ENCODE measurements at regions not wholly inside any gene's neighbourhood (a gene's known extent, or its start where the extent isn't known, plus 50 kb on each side); places are given as distances from the start of the nearest gene placed in this dataset.

DNA sequence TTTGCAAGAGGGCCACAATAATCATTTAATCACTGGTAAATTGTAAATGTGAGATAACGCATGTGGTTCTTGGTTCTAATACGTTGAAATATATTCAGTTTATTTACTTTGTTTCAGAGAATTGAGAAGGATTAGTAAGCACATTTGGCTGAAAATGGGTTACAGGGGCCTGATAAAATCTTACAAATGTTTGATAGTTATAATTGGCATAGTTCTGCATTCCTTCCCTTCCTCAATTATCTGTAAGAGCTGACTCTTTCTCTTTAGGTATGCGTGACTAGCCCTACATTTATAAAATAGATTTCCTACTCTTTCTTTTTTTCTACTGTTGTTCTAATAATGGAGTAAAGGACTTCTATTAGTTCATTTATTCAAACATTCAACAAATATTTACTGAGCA is 685.2 kb downstream of the NUP35 start:
- Histone ChIP-seq H3K9me3 (ENCODE audit: control insufficient read depth, low read depth, low read length) (no peaks in the 10 kb centered on the region), H3K27ac (ENCODE audit: control insufficient read depth, insufficient read depth, low read length) (no peak overlapping the region), H3K79me2 (ENCODE audit: control insufficient read depth, insufficient read depth, low read length) (no peaks in the 10 kb centered on the region), H2AFZ (ENCODE audit: control insufficient read depth, low read length) (no peak overlapping the region), H3K36me3 (ENCODE audit: control insufficient read depth in 2 of 2, extremely low read depth in 1 of 2, insufficient read depth in 2 of 2, low read length in 2 of 2) (no peaks in the 10 kb centered on the region), H3K9ac (ENCODE audit: control insufficient read depth, extremely low read depth, insufficient read depth, low read length) (no peak overlapping the region), H3K4me3 (ENCODE audit: control insufficient read depth in 2 of 3, extremely low read depth in 1 of 3, insufficient read depth in 2 of 3, low read depth in 1 of 3, low read length in 3 of 3) (no peak overlapping the region), H4K20me1 (ENCODE audit: control insufficient read depth, extremely low read depth, insufficient read depth, low read length) (no peaks in the 10 kb centered on the region), H3K4me2 (ENCODE audit: control insufficient read depth, extremely low read depth, insufficient read depth, low read depth, low read length) (no peak overlapping the region), H3K4me1 (ENCODE audit: control insufficient read depth, extremely low read depth, insufficient read depth, low read length) (no peaks in the 10 kb centered on the region), H3K27me3 (ENCODE audit: control insufficient read depth, extremely low read depth, insufficient read depth, low read length) (no peaks in the 10 kb centered on the region), H3K9me1 (ENCODE audit: control insufficient read depth, extremely low read depth, insufficient read depth, low read length) (no peaks in the 10 kb centered on the region)
- no peak for FAIRE-seq
- dilution Hi-C loops (cut with MboI; ENCODE audit: extremely low pct_ligation_motif_present, low sequenced_read_pairs) = no loop called here
- no peak for DNase-seq (ENCODE audit: low read depth, low spot score)
- TF ChIP-seq, protein P1, sequence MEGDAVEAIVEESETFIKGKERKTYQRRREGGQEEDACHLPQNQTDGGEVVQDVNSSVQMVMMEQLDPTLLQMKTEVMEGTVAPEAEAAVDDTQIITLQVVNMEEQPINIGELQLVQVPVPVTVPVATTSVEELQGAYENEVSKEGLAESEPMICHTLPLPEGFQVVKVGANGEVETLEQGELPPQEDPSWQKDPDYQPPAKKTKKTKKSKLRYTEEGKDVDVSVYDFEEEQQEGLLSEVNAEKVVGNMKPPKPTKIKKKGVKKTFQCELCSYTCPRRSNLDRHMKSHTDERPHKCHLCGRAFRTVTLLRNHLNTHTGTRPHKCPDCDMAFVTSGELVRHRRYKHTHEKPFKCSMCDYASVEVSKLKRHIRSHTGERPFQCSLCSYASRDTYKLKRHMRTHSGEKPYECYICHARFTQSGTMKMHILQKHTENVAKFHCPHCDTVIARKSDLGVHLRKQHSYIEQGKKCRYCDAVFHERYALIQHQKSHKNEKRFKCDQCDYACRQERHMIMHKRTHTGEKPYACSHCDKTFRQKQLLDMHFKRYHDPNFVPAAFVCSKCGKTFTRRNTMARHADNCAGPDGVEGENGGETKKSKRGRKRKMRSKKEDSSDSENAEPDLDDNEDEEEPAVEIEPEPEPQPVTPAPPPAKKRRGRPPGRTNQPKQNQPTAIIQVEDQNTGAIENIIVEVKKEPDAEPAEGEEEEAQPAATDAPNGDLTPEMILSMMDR (optimal IDR thresholded peaks at IDR 0.05 in 1 of 3, IDR thresholded peaks at IDR 0.05 in 1 of 3, conservative IDR thresholded peaks at IDR 0.05 in 1 of 3; ENCODE audit: extremely low read depth in 1 of 3, insufficient read depth in 2 of 3, low read length in 3 of 3) = no peak
- no peak for TF ChIP-seq EZH2 (IDR thresholded peaks at IDR 0.05; ENCODE audit: low read length)

DNA sequence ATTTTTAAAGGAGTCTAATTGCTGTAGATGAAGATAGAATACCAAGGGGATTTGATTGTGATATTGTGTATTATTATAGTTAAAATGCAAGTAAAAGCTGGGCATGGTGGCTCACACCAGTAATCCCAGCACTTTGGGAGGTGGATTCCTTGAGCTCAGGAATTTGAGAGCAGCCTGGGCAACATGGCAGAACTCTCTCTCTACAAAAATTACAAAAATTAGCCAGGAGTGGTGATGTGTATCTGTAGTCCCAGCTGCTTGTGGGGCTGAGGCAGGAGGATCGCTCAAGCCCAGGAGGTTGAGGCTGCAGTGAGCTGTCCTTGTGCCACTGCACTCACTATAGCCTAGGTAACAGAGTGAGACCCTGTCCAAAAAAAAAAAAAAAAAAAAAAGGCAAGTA is 687.0 kb downstream of the NUP35 start:
- H4K20me1 ChIP-seq (ENCODE audit: control insufficient read depth, extremely low read depth, insufficient read depth, low read length) = no peaks in the 10 kb centered on the region
- dilution Hi-C loops (cut with MboI; ENCODE audit: extremely low pct_ligation_motif_present, low sequenced_read_pairs) = no loop called here
- no peak overlapping the region for H3K4me2 ChIP-seq (ENCODE audit: control insufficient read depth, extremely low read depth, insufficient read depth, low read depth, low read length)
- H3K9me1 ChIP-seq (ENCODE audit: control insufficient read depth, extremely low read depth, insufficient read depth, low read length) = no peaks in the 10 kb centered on the region
- no peaks in the 10 kb centered on the region for H3K27me3 ChIP-seq (ENCODE audit: control insufficient read depth, extremely low read depth, insufficient read depth, low read length)
- H3K9me3 ChIP-seq (ENCODE audit: control insufficient read depth, low read depth, low read length) = no peaks in the 10 kb centered on the region
- no peak overlapping the region for H2AFZ ChIP-seq (ENCODE audit: control insufficient read depth, low read length)
- H3K9ac ChIP-seq (ENCODE audit: control insufficient read depth, extremely low read depth, insufficient read depth, low read length) = no peak overlapping the region
- TF ChIP-seq, protein P1 (optimal IDR thresholded peaks at IDR 0.05 in 1 of 3, IDR thresholded peaks at IDR 0.05 in 1 of 3, conservative IDR thresholded peaks at IDR 0.05 in 1 of 3; ENCODE audit: extremely low read depth in 1 of 3, insufficient read depth in 2 of 3, low read length in 3 of 3) = no peak
- TF ChIP-seq EZH2 (IDR thresholded peaks at IDR 0.05; ENCODE audit: low read length) = no peak
- DNase-seq (ENCODE audit: low read depth, low spot score) = no peak
- H3K4me1 ChIP-seq (ENCODE audit: control insufficient read depth, extremely low read depth, insufficient read depth, low read length) = no peaks in the 10 kb centered on the region
- no peak overlapping the region for H3K4me3 ChIP-seq (ENCODE audit: control insufficient read depth in 2 of 3, extremely low read depth in 1 of 3, insufficient read depth in 2 of 3, low read depth in 1 of 3, low read length in 3 of 3)
- H3K27ac ChIP-seq (ENCODE audit: control insufficient read depth, insufficient read depth, low read length) = no peak overlapping the region
- no peak for FAIRE-seq
- H3K79me2 ChIP-seq (ENCODE audit: control insufficient read depth, insufficient read depth, low read length) = no peaks in the 10 kb centered on the region
- no peaks in the 10 kb centered on the region for H3K36me3 ChIP-seq (ENCODE audit: control insufficient read depth in 2 of 2, extremely low read depth in 1 of 2, insufficient read depth in 2 of 2, low read length in 2 of 2)

Data from keratinocyte (primary cell).